ENCODE measurements at regions not wholly inside any gene's neighbourhood (a gene's known extent, or its start where the extent isn't known, plus 50 kb on each side); places are given as distances from the start of the nearest gene placed in this dataset.

GRCh38 chr2:186263673-186264250 lies 222.3 kb upstream of the ZC3H15 start:
- H3K27me3 ChIP-seq = no peaks in the 10 kb centered on the region
- TF ChIP-seq, protein P1, sequence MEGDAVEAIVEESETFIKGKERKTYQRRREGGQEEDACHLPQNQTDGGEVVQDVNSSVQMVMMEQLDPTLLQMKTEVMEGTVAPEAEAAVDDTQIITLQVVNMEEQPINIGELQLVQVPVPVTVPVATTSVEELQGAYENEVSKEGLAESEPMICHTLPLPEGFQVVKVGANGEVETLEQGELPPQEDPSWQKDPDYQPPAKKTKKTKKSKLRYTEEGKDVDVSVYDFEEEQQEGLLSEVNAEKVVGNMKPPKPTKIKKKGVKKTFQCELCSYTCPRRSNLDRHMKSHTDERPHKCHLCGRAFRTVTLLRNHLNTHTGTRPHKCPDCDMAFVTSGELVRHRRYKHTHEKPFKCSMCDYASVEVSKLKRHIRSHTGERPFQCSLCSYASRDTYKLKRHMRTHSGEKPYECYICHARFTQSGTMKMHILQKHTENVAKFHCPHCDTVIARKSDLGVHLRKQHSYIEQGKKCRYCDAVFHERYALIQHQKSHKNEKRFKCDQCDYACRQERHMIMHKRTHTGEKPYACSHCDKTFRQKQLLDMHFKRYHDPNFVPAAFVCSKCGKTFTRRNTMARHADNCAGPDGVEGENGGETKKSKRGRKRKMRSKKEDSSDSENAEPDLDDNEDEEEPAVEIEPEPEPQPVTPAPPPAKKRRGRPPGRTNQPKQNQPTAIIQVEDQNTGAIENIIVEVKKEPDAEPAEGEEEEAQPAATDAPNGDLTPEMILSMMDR (IDR thresholded peaks at IDR 0.05) = no peak
- no peak for TF ChIP-seq POLR2A (IDR thresholded peaks at IDR 0.05)

GRCh38 chr2:186269536-186269935 lies 216.5 kb upstream of the ZC3H15 start:
- WGBS, 2 donors = 96 to 97% methylated on average over 2 of the region's 2 CpGs

More at GRCh38 chr2:186263673-186264250, 222.3 kb upstream of the ZC3H15 start:
- H3K36me3 ChIP-seq = no peaks in the 10 kb centered on the region
- no peak overlapping the region for H3K27ac ChIP-seq
- no peaks in the 10 kb centered on the region for H3K9me3 ChIP-seq
- H3K4me1 ChIP-seq = no peaks in the 10 kb centered on the region
- DNase-seq = no peak
- H3K4me3 ChIP-seq (replicated peaks in 1 of 3) = no peak overlapping the region
- WGBS, 2 donors = 94 to 96% methylated on average over 3 of the region's 3 CpGs
- intact Hi-C loops (cut with DNase I) = no loop called here

DNA sequence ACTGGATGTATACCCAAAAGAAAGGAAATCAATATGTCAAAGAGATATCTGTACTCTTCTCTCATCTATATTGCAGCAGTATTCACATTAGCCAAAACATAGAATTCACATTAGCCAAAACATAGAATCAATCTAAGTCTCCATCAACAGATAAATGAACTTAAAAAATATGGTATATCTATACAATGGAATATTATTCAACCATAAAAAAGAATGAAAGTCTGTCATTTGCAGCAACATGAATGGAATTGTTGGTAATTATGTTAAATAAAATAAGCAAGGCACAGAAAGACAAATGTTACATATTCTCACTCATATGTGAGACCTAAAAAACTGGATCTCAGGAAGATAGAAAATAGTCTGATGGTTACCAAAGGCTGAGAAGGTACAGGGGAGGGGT lies 212.1 kb upstream of the ZC3H15 start:
- H3K27me3 ChIP-seq = no peaks in the 10 kb centered on the region
- H3K4me1 ChIP-seq = no peaks in the 10 kb centered on the region
- no peaks in the 10 kb centered on the region for H3K36me3 ChIP-seq
- no peak overlapping the region for H3K4me3 ChIP-seq (replicated peaks in 1 of 3)
- no peak for DNase-seq
- no peak overlapping the region for H3K27ac ChIP-seq
- TF ChIP-seq, protein P1 (IDR thresholded peaks at IDR 0.05) = no peak
- TF ChIP-seq POLR2A (IDR thresholded peaks at IDR 0.05) = no peak
- intact Hi-C loops (cut with DNase I) = no loop called here
- H3K9me3 ChIP-seq = no peaks in the 10 kb centered on the region

More at GRCh38 chr2:186269536-186269935, 216.5 kb upstream of the ZC3H15 start:
- H3K27ac ChIP-seq = no peak overlapping the region
- no peaks in the 10 kb centered on the region for H3K27me3 ChIP-seq
- H3K9me3 ChIP-seq = no peaks in the 10 kb centered on the region
- H3K4me3 ChIP-seq (replicated peaks in 1 of 3) = no peak overlapping the region
- intact Hi-C loops (cut with DNase I) = no loop called here
- no peaks in the 10 kb centered on the region for H3K4me1 ChIP-seq
- no peak for TF ChIP-seq POLR2A (IDR thresholded peaks at IDR 0.05)
- TF ChIP-seq, protein P1 (IDR thresholded peaks at IDR 0.05) = no peak
- DNase-seq = no peak
- H3K36me3 ChIP-seq = no peaks in the 10 kb centered on the region

DNA sequence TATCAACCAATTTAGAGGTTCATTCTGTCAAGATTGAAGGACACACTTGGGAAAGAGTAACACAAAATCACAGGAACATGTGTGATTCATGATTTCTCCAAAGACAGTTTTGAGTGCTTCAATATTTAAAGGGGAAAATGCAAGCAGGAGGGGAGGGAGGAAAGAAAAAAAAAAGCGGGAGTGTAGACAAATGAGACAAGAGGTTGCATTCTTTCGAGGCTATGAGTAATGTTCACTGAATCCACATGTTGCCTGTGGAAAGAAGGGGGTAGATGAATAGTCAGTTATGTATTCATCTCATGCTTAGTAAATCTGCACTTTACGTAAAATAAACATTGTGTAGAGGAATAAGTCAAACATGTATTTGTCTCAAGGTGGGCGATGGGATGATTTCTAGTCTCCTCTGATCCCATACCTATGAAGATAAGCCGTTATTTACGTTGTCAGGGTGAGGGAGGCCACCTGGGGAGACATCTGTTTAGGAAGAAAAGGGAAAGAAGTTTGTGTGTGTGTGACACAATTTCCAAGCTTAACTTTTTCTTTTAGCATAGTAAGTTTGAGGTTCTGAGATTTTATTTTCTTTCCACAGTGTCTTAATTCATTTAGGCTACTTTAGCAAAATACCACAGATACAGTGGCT lies 211.0 kb upstream of the ZC3H15 start:
- Histone ChIP-seq H3K4me1 (no peaks in the 10 kb centered on the region), H3K36me3 (no peaks in the 10 kb centered on the region), H3K4me3 (replicated peaks in 1 of 3) (no peak overlapping the region), H3K9me3 (no peaks in the 10 kb centered on the region), H3K27me3 (no peaks in the 10 kb centered on the region), H3K27ac (no peak overlapping the region)
- intact Hi-C loops (cut with DNase I) = no loop called here
- TF ChIP-seq POLR2A (IDR thresholded peaks at IDR 0.05) = no peak
- WGBS, 2 donors = 79 to 86% methylated on average over 6 of the region's 6 CpGs
- DNase-seq = no peak

- H3K36me3 ChIP-seq = no peaks in the 10 kb centered on the region
- 94 to 95% methylated on average over 2 of the region's 2 CpGs for WGBS, 2 donors
- H3K27ac ChIP-seq = no peak overlapping the region
- no peaks in the 10 kb centered on the region for H3K27me3 ChIP-seq
- intact Hi-C loops (cut with DNase I) = no loop called here
- no peaks in the 10 kb centered on the region for H3K4me1 ChIP-seq
- no peak for TF ChIP-seq POLR2A (IDR thresholded peaks at IDR 0.05)
- TF ChIP-seq, protein P1 (IDR thresholded peaks at IDR 0.05) = no peak
- no peak overlapping the region for H3K4me3 ChIP-seq (replicated peaks in 1 of 3)
- DNase-seq = no peak
- no peaks in the 10 kb centered on the region for H3K9me3 ChIP-seq
These were observed 209.2 kb upstream of the ZC3H15 start for GRCh38 chr2:186276909-186277308.
